Neural crest cell (in vitro differentiated cells): ENCODE measurements at regions not wholly inside any gene's neighbourhood (a gene's known extent, or its start where the extent isn't known, plus 50 kb on each side); places are given as distances from the start of the nearest gene placed in this dataset.

Experiments
- DNase-seq: peaks from one replicate; pipeline ENCODE4 v3.0.0; 2021; ENCODE audit warnings: low read depth, mixed read lengths, low spot score
- H3K27ac Mint-ChIP-seq: one replicate; pipeline ENCODE4 v1.8.0; 2021; ENCODE audit warnings: mild to moderate bottlenecking, mixed read lengths; ENCODE audit not compliant: unreplicated experiment
- H3K27me3 Mint-ChIP-seq: 2 replicates; pipeline ENCODE4 v1.8.0; 2021; ENCODE audit warnings: low read depth, mild to moderate bottlenecking, mixed read lengths
- H3K36me3 Mint-ChIP-seq: 2 replicates; pipeline ENCODE4 v1.8.0; 2021; ENCODE audit warnings: low read depth, mild to moderate bottlenecking, mixed read lengths
- H3K4me1 Mint-ChIP-seq: 2 replicates; pipeline ENCODE4 v1.8.0; 2021; ENCODE audit warnings: mixed read lengths
- H3K4me3 Mint-ChIP-seq: one replicate; pipeline ENCODE4 v1.8.0; 2021; ENCODE audit warnings: mild to moderate bottlenecking, mixed read lengths
- H3K9me3 Mint-ChIP-seq: 2 replicates; pipeline ENCODE4 v1.8.0; 2021; ENCODE audit warnings: mixed read lengths
- CTCF ChIP-seq: fragments of 200-600 bp; sonication (generic); conservative IDR thresholded peaks from 2 replicates; pipeline ENCODE4 v1.5.0; 2021; ENCODE audit warnings: antibody characterized with exemption, mild to moderate bottlenecking

- no peak overlapping the region for H3K4me3 Mint-ChIP-seq
- H3K27me3 Mint-ChIP-seq: peaks cover 4% of the 10 kb centered on the region
- TF ChIP-seq CTCF: no peak
- no peak for DNase-seq
- H3K9me3 Mint-ChIP-seq: peaks cover 2% of the 10 kb centered on the region
- no peaks in the 10 kb centered on the region for H3K4me1 Mint-ChIP-seq
- H3K27ac Mint-ChIP-seq: no peak overlapping the region
- H3K36me3 Mint-ChIP-seq: no peaks in the 10 kb centered on the region
Observed at GRCh38 chr4:42339935-42340406, 57.3 kb upstream of the SHISA3 start.

GRCh38 chr4:42341518-42342026, 55.7 kb upstream of the SHISA3 start:
- H3K27me3 Mint-ChIP-seq: peaks cover 4% of the 10 kb centered on the region
- no peak for DNase-seq
- TF ChIP-seq CTCF: no peak
- no peaks in the 10 kb centered on the region for H3K9me3 Mint-ChIP-seq
- H3K27ac Mint-ChIP-seq: no peak overlapping the region
- H3K36me3 Mint-ChIP-seq: no peaks in the 10 kb centered on the region
- H3K4me3 Mint-ChIP-seq: no peak overlapping the region
- H3K4me1 Mint-ChIP-seq: no peaks in the 10 kb centered on the region

GRCh38 chr4:42342459-42342858, 54.8 kb upstream of the SHISA3 start:
- Mint-ChIP-seq H3K4me1 (no peaks in the 10 kb centered on the region), H3K9me3 (no peaks in the 10 kb centered on the region), H3K4me3 (no peak overlapping the region), H3K36me3 (no peaks in the 10 kb centered on the region), H3K27ac (no peak overlapping the region), H3K27me3 (peaks cover 4% of the 10 kb centered on the region)
- TF ChIP-seq CTCF: no peak
- DNase-seq: no peak

- DNase-seq: no peak
- peaks cover 4% of the 10 kb centered on the region for H3K27me3 Mint-ChIP-seq
- no peak overlapping the region for H3K4me3 Mint-ChIP-seq
- no peaks in the 10 kb centered on the region for H3K36me3 Mint-ChIP-seq
- no peaks in the 10 kb centered on the region for H3K4me1 Mint-ChIP-seq
- no peaks in the 10 kb centered on the region for H3K9me3 Mint-ChIP-seq
- no peak for TF ChIP-seq CTCF
- no peak overlapping the region for H3K27ac Mint-ChIP-seq
Observed at GRCh38 chr4:42344309-42344708, 53.0 kb upstream of the SHISA3 start.

- H3K4me1 Mint-ChIP-seq: no peaks in the 10 kb centered on the region
- no peaks in the 10 kb centered on the region for H3K9me3 Mint-ChIP-seq
- no peak for DNase-seq
- H3K4me3 Mint-ChIP-seq: no peak overlapping the region
- peaks cover 4% of the 10 kb centered on the region for H3K27me3 Mint-ChIP-seq
- no peaks in the 10 kb centered on the region for H3K36me3 Mint-ChIP-seq
- H3K27ac Mint-ChIP-seq: no peak overlapping the region
- TF ChIP-seq CTCF: no peak
Observed at GRCh38 chr4:42344749-42345148, 52.5 kb upstream of the SHISA3 start.
